Activated T-cell treated with anti-CD3 and anti-CD28 coated beads for 48 hours (primary cell): ENCODE measurements at regions not wholly inside any gene's neighbourhood (a gene's known extent, or its start where the extent isn't known, plus 50 kb on each side); places are given as distances from the start of the nearest gene placed in this dataset.

ENCODE experiments used
- DNase-seq: peaks from one replicate; pipeline ENCODE4 v3.0.0-alpha.2; 2020; ENCODE audit warnings: low read depth

DNA sequence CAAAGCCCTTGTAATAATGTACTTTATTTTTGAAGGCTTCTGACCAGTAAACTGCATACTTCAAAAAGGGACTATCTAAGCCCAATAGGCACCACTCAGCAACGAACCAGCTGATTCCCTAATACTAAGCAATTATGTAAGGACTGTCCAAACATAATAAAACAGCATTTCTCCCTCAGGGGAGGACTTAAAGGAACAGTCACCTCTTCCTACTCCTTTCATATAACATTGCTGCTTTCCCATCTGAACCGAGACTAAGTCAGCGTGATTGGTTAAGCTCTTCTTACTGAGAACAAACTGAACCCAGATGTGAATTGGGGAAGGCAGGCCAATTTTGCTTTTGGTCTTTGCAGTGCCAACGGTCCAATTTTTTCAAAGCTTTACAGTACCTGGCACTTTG lies 420.0 kb downstream of the METTL15 start:
- no peak for DNase-seq

DNA sequence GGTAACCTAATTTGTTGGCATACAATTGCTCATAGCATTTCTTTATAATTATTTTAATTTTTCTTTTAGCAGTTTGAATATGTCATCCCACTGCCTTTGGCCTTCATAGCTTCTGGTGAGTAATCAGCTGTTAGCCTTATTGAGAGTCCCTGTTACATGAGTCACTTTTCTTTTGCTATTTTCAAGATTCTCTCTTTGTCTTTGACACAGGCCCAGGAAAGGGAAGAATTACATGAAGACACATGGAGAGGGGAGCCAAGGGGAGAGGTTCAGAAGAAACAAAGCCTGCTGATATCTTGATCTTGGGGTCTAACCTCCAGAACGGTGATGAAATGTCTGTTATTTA lies 418.2 kb downstream of the METTL15 start:
- DNase-seq: no peak

GRCh38 chr11:28525636-28526405 lies 417.6 kb downstream of the METTL15 start:
- no peak for DNase-seq

- DNase-seq: no peak
Measured at GRCh38 chr11:28524098-28524497, 415.9 kb downstream of the METTL15 start.

GRCh38 chr11:28521075-28521474 lies 412.9 kb downstream of the METTL15 start:
- DNase-seq: no peak

DNA sequence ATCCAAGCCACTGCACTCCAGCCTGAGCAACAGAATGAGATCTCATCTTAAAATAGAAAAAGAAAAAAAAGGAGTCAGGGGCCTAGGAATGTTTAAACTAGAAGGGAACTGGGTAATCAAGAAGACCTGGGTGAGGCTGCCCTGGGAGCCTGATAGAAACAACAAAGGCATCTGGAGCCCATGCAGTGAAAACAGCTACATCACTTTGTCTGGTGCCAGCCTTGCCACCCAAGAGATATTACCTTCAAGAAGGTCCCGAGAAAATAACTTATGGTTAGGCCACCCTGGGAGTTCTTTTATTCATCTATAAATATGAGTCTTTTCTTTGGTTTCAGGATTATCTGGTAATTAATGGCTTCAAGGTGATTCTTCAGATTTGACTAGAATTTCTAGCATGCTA lies 412.1 kb downstream of the METTL15 start:
- DNase-seq: no peak

- DNase-seq: no peak
Measured at GRCh38 chr11:28518825-28519224, 410.6 kb downstream of the METTL15 start.

DNA sequence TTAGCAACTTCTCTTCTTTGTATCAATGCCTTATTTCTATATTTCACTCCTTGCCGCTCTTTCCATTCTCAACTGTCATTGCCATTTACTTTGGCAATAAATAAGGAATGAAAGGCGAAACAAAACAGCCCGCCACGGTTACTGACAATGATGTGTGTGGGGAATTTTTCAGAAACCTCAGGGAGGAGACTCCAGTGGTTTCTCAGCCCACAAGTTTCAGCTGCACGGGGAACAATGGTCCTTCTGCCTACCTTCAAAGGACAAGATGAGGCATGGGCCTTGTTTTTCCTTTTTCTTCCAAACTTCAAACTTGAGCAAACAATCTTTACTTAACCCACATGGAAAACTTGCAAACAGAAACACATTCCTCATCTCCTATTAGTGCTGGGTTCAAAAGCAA lies 409.4 kb downstream of the METTL15 start:
- no peak for DNase-seq

DNA sequence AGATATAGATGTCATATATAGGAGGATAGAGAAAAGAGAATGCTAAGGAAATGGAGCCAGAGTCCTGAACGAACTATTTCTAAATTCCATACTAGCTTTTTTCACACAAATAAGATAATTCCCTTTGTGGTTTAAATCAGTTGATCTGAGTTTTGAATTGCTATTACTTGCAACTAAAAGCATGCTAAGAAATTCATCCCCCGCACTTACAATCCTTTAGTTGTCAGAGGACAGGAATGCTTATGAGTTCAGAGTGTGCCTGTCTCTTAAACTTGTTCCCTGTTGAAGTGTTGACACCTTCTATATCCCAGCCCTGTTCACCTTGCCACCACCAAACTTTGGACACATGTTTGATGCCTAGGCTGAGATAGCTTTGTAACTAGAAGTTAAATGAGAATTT lies 406.2 kb downstream of the METTL15 start:
- DNase-seq: no peak

- no peak for DNase-seq
Measured at GRCh38 chr11:28512143-28512756, 404.1 kb downstream of the METTL15 start.

- no peak for DNase-seq
Measured at GRCh38 chr11:28505232-28505631, 397.0 kb downstream of the METTL15 start.

- DNase-seq: no peak
Measured at GRCh38 chr11:28504555-28505110, 396.4 kb downstream of the METTL15 start.

DNA sequence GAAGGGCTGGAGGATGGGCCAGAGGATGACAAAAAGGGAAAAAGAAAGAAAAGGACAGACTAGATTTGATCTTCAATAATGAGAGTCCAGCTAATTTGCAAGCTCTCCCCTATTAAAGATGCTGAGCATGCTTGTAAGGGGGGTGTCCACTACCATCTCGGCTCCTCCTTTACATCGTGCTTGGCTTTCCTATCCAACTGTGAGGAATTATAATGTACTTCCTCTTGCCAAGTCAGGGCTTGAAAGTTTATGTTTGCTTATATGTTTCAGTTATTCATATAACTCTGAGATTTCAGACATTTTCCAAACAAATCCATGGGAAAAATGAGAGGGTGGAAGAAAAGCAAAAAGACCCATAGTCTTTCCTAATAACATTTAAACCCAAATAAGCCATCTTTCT lies 387.1 kb downstream of the METTL15 start:
- no peak for DNase-seq

DNA sequence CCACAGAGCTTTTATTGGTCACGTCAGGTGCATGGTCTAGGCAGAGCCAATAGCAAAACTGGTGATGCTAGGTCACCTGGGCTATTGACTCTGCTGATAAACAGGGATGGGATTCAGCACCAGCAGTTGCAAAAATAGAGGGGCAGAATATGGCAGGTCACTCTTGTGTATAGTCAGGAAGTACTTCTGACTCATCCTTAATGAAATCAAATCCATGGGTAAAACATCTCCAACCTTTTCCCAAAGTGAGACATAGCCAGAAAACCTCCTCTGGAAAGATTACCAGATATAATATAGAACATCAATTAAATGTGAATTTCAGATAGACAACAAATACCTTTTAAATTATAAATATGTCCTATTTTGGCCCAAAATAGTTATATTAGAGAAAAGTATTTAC lies 383.2 kb downstream of the METTL15 start:
- DNase-seq: no peak

- no peak for DNase-seq
Measured at GRCh38 chr11:28490773-28491382, 382.7 kb downstream of the METTL15 start.

DNA sequence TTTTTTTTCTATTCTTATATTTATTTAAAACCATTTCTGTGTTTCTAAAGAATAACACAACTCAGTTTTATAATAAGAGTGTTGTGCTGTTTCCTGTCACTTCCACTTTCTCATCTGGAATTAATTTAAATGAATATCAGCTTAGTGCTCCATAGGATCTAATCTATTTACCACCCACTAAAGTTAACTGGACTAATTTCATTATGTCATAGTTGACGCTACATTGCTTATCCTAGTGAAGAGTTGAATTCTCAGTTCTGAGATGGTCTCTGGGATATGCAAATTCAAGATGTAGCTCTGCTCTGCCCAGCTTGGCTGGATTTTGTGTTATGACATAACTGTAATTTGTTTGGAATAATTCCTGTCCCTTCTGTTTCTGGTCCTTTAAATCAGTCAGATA lies 380.1 kb downstream of the METTL15 start:
- DNase-seq: no peak

GRCh38 chr11:28483072-28483867 lies 375.1 kb downstream of the METTL15 start:
- no peak for DNase-seq

GRCh38 chr11:28482666-28483065 lies 374.5 kb downstream of the METTL15 start:
- no peak for DNase-seq

- no peak for DNase-seq
Measured at GRCh38 chr11:28481616-28482480, 373.7 kb downstream of the METTL15 start.

DNA sequence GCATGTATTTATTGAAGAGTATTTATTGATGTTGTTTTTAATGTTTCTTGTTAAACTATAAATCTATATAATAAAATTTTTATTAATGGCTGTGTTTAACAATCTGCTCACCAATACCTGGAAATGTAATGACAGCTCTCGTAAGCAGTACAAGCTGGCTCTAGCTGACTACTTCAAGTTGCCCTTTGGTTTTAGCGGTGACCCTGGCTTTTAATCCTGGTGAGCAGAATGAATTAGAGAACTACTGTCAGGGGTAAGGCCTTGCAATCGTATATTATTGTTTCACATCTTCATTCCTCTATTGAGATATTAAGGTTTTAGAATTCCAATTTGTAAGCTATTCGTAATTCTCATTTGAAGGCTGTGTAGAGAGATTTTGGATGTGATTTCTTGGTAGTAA lies 372.2 kb downstream of the METTL15 start:
- DNase-seq: no peak

GRCh38 chr11:28476864-28477263 lies 368.7 kb downstream of the METTL15 start:
- no peak for DNase-seq
